Upper lobe of right lung (tissue), 1 donor: ENCODE measurements at regions not wholly inside any gene's neighbourhood (a gene's known extent, or its start where the extent isn't known, plus 50 kb on each side); places are given as distances from the start of the nearest gene placed in this dataset.
"Not testable (repeated sequence)": the region's sequence is repeated elsewhere in the genome, so short reads cannot be mapped to it uniquely, and the experiment has no call there.

Experiments
- ATAC-seq: fragments of 200-7000 bp; cut with Tn5 transposase; one replicate; pipeline ENCODE4 v1.9.1; 2020; ENCODE audit warnings: mild to moderate bottlenecking, moderate library complexity
- DNase-seq: peaks from one replicate; pipeline ENCODE4 v3.0.0-alpha.2; 2020
- H3K27ac ChIP-seq: fragments of 200-600 bp; one replicate; pipeline ENCODE4 v1.8.0; 2022
- H3K27me3 ChIP-seq: fragments of 200-600 bp; one replicate; pipeline ENCODE4 v1.8.0; 2022; ENCODE audit warnings: mild to moderate bottlenecking
- H3K36me3 ChIP-seq: fragments of 200-600 bp; one replicate; pipeline ENCODE4 v1.8.0; 2022
- H3K4me1 ChIP-seq: fragments of 200-600 bp; one replicate; pipeline ENCODE4 v1.8.0; 2022
- H3K4me3 ChIP-seq: fragments of 200-600 bp; one replicate; pipeline ENCODE4 v1.8.0; 2022; ENCODE audit warnings: mild to moderate bottlenecking
- H3K9me3 ChIP-seq: fragments of 200-600 bp; one replicate; pipeline ENCODE4 v1.8.0; 2022
- CTCF ChIP-seq: fragments of 200-600 bp; IDR thresholded peaks from one replicate; pipeline ENCODE4 v1.8.0; 2022; ENCODE audit warnings: antibody characterized with exemption
- intact Hi-C: fragments of 100-400 bp; cut with DNase I; formaldehyde crosslinking; loops from one replicate; pipeline ENCODE4 v1.11.0; 2022
- donor health status: DM: no; HTN: yes; CAD: no; lungs with severe emphysema.

DNA sequence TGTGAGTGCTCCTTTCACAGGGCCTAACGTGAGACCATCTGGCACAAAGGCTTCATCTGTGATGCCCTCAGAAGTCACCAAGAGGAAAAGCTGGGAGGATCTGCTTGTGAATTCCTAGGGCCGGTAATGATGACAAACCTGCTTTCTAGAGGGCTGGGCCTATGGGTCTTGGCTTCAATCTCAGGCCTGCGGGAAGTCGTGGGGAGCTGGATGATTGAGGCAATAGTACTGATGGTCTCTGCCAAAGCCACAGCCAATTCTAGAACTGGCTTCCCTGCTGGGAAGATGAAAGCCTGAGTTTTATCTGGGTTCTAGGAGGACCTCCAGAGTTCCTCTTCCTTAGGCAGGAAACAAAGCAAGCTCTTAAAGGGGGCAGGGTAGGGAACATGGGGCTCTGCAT, 102.7 kb downstream of the TMEM215 start:
- Histone ChIP-seq H3K4me3 (no peak overlapping the region), H3K4me1 (no peaks in the 10 kb centered on the region), H3K36me3 (no peaks in the 10 kb centered on the region), H3K27ac (no peak overlapping the region), H3K9me3 (no peaks in the 10 kb centered on the region), H3K27me3 (no peaks in the 10 kb centered on the region)
- DNase-seq (no peak), ATAC-seq (no peak)
- TF ChIP-seq CTCF = no peak
- intact Hi-C loops = no loop called here

GRCh38 chr9:32894485-32894884, 106.9 kb downstream of the APTX start:
- H3K4me3 ChIP-seq, H3K27me3 ChIP-seq, H3K9me3 ChIP-seq, H3K27ac ChIP-seq, intact Hi-C loops, H3K36me3 ChIP-seq, H3K4me1 ChIP-seq, ATAC-seq, DNase-seq: not testable (repeated sequence)

DNA sequence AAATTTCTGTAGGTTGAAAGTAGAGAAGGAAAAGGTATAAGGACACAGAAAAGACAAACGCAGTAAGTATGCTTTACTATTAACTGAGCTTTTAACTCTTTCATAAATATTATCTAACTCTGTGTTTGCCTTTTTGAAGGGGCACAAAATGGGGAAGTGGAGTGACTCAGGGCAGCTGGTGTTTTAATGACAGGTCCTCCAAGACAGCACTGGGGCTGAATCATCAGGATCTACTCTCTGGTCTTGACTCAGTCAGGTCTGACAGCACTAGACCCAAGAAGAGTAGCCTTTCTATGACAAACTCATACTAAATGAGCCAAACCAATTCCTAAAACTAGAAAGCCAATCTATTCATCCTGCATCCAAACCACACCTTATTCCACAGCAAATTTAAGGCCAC, 102.2 kb downstream of the APTX start:
- H3K27me3 ChIP-seq = no peaks in the 10 kb centered on the region
- TF ChIP-seq CTCF = no peak
- intact Hi-C loops = no loop called here
- no peaks in the 10 kb centered on the region for H3K36me3 ChIP-seq
- no peaks in the 10 kb centered on the region for H3K4me1 ChIP-seq
- DNase-seq (no peak), ATAC-seq (no peak)
- H3K4me3 ChIP-seq = no peak overlapping the region
- no peaks in the 10 kb centered on the region for H3K9me3 ChIP-seq
- no peak overlapping the region for H3K27ac ChIP-seq

DNA sequence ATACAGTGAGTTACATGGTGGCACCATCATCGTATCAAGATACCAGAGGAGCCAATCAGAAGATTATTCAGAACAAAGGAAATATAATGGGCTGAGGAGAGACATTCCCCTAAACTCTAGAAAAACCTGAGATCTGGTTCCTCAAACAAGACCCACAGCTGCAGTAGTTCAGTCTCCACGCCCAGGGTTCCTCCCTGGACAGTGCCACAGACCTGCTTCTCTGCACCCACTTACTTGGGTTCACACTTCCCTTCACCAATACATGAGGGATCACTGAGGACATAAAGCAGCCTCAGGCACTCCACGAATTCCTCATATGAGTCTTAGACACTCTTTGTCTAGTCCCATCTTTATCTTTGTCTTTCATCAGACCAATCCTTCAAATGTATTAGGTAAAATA, 101.7 kb downstream of the APTX start:
- Histone ChIP-seq H3K36me3 (no peaks in the 10 kb centered on the region), H3K27ac (no peak overlapping the region), H3K27me3 (no peaks in the 10 kb centered on the region), H3K4me1 (no peaks in the 10 kb centered on the region), H3K9me3 (no peaks in the 10 kb centered on the region), H3K4me3 (no peak overlapping the region)
- no peak for DNase-seq
- intact Hi-C loops = no loop called here
- no peak for ATAC-seq
- TF ChIP-seq CTCF = no peak

- no peak overlapping the region for H3K27ac ChIP-seq
- ATAC-seq (peak; percentile 72), DNase-seq (no peak)
- no peak for TF ChIP-seq CTCF
- H3K27me3 ChIP-seq = peaks cover 10% of the 10 kb centered on the region
- H3K4me1 ChIP-seq = no peaks in the 10 kb centered on the region
- H3K9me3 ChIP-seq = no peaks in the 10 kb centered on the region
- H3K4me3 ChIP-seq = no peak overlapping the region
- intact Hi-C loops = no loop called here
- no peaks in the 10 kb centered on the region for H3K36me3 ChIP-seq
These were observed 95.2 kb downstream of the APTX start for GRCh38 chr9:32906213-32906612.

GRCh38 chr9:32915802-32916201, 85.6 kb downstream of the APTX start:
- H3K27ac ChIP-seq = no peak overlapping the region
- ATAC-seq = no peak
- H3K27me3 ChIP-seq = no peaks in the 10 kb centered on the region
- no peaks in the 10 kb centered on the region for H3K9me3 ChIP-seq
- H3K36me3 ChIP-seq = no peaks in the 10 kb centered on the region
- H3K4me3 ChIP-seq = no peak overlapping the region
- H3K4me1 ChIP-seq = no peaks in the 10 kb centered on the region
- intact Hi-C loops = no loop called here
- no peak for DNase-seq
- no peak for TF ChIP-seq CTCF
